Stimulated activated naive CD8-positive, alpha-beta T cell treated with anti-CD3 and anti-CD28 coated beads, Interleukin-15, amount 100 ng/mL, for 72 hours (primary cell): ENCODE measurements at regions not wholly inside any gene's neighbourhood (a gene's known extent, or its start where the extent isn't known, plus 50 kb on each side); places are given as distances from the start of the nearest gene placed in this dataset.

Experiments
- ATAC-seq: fragments of 150-1000 bp; cut with Tn5 transposase; 2 replicates; pipeline ENCODE4 v1.10.0; 2021; ENCODE audit warnings: mild to moderate bottlenecking, moderate library complexity
- DNase-seq, 2 donors: peaks; one replicate each; pipeline ENCODE4 v3.0.0; 2021 to 2022
- H3K27ac Mint-ChIP-seq, 2 donors: one replicate each; pipeline ENCODE4 v1.8.0; 2022; ENCODE audit warnings: mild to moderate bottlenecking in 2 of 2, mixed read lengths in 2 of 2, moderate library complexity in 2 of 2
- H3K27me3 Mint-ChIP-seq: one replicate; pipeline ENCODE4 v1.8.0; 2022; ENCODE audit warnings: mixed read lengths
- H3K4me1 Mint-ChIP-seq: one replicate; pipeline ENCODE4 v1.8.0; 2022; ENCODE audit warnings: mild to moderate bottlenecking, mixed read lengths
- H3K4me3 Mint-ChIP-seq, 2 donors: one replicate each; pipeline ENCODE4 v1.8.0; 2022; ENCODE audit warnings: mild to moderate bottlenecking in 2 of 2, mixed read lengths in 2 of 2, moderate library complexity in 1 of 2
- H3K9me3 Mint-ChIP-seq, 2 donors: one replicate each; pipeline ENCODE4 v1.8.0; 2022; ENCODE audit warnings: mixed read lengths in 2 of 2

DNA sequence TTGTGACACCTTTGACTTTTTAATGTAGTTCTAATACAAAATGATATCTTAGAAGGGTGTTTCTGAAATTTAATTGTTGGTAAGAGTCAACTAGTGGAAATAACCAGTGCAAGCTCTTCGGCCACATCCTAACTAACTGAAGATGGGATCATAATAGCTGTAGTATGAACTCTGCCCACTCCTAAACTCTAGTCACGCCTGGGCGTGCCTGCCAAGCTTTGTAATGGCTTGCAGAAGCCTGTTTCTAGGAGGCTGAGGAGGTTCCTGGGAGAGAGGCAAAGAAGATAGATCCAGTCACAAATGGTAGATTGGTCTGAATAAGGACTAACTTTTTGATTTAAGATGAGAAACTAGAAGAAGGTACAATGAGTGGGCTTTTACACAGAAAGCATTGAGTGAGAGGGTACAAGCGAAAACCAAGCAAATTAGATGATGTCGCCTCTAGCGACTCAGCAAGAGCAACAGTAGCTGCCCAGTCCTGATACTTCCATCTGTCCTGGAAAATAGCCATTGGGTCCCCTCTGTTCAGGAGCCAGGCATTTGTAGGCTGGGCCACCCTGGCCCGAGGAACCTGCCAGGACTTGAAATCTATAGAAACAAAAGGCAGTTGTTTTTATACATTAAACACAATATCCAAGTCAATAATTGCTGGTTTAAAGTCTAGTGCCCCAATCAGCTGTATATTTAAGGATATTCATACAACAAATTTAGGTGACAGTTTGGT, 148.8 kb downstream of the SLC38A4 start:
- ATAC-seq (no peak), DNase-seq (no peak)
- H3K4me3 Mint-ChIP-seq: no peak overlapping the region

DNA sequence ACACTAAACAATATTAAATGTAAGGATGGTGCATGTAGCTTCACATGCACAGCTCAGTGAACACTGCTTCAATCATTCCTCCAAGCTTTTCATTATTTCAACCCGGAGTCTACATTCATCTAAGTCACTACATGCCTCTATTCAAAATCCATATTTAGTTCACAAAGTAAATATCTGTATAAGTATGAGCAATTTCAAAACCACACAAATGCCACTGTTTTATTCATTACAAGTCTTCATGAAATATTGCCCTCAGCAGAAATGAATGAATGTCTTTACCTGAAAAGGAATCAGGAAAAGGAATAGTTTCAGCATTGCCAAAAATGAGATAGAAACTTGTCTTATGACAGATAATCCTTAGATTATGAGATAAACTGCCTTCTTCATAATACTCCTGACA, 149.4 kb downstream of the SLC38A4 start:
- no peak for DNase-seq
- ATAC-seq: no peak
- H3K27me3 Mint-ChIP-seq: no peaks in the 10 kb centered on the region
- no peak overlapping the region for H3K27ac Mint-ChIP-seq
- peaks cover 7% of the 10 kb centered on the region for H3K4me1 Mint-ChIP-seq
- no peaks in the 10 kb centered on the region for H3K9me3 Mint-ChIP-seq
- H3K4me3 Mint-ChIP-seq: no peak overlapping the region

More for the DNA sequence above, 148.8 kb downstream of the SLC38A4 start:
- Mint-ChIP-seq H3K4me1 (peaks cover 7% of the 10 kb centered on the region), H3K27me3 (no peaks in the 10 kb centered on the region), H3K27ac (peak overlapping the region; percentile 12 to 51), H3K9me3 (no peaks in the 10 kb centered on the region)

DNA sequence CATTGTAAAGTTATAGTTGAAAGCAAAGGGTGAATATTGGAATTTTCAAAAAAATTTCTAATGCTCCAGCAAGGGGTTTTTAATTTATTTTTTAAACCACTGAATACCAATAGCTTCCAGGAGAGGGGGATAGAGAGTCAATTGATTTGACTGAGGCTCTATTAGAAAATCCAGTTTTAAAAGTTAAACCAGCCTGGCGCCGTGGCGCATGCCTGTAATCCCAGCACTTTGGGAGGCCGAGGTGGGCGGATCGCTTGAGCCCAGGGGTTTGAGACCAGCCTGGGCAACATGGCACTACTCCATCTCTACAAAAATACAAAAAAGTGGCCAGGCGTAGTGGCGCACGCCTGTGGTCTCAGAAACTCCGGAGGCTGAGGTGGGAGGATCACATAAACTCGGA, 150.1 kb downstream of the SLC38A4 start:
- H3K4me1 Mint-ChIP-seq: peaks cover 7% of the 10 kb centered on the region
- no peak overlapping the region for H3K27ac Mint-ChIP-seq
- H3K9me3 Mint-ChIP-seq: no peaks in the 10 kb centered on the region
- no peak for ATAC-seq
- no peaks in the 10 kb centered on the region for H3K27me3 Mint-ChIP-seq
- no peak for DNase-seq
- no peak overlapping the region for H3K4me3 Mint-ChIP-seq

DNA sequence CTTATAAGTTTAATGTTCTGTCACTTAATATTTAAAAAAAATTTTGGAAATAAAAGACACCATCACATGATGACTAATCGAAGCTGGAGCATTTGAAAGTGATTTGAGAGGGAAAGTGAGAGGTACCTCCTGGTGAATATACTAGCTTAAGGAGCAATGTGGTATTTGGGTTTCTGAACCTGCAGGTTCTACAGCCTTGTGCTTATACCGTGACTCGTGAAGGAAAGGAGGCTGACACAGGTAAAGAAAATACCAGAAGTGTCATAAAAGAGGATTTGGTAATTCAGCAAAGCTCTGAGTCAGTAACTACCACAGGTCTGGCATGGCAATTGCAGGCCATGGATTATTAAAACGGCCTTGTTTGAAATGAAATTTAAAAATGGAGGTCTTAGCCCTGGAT, 151.0 kb downstream of the SLC38A4 start:
- H3K27ac Mint-ChIP-seq: no peak overlapping the region
- H3K4me3 Mint-ChIP-seq: no peak overlapping the region
- DNase-seq (no peak), ATAC-seq (peak; percentile 49)
- H3K27me3 Mint-ChIP-seq: no peaks in the 10 kb centered on the region
- H3K4me1 Mint-ChIP-seq: peaks cover 7% of the 10 kb centered on the region
- peaks cover 6 to 9% of the 10 kb centered on the region in 2 donors for H3K9me3 Mint-ChIP-seq

DNA sequence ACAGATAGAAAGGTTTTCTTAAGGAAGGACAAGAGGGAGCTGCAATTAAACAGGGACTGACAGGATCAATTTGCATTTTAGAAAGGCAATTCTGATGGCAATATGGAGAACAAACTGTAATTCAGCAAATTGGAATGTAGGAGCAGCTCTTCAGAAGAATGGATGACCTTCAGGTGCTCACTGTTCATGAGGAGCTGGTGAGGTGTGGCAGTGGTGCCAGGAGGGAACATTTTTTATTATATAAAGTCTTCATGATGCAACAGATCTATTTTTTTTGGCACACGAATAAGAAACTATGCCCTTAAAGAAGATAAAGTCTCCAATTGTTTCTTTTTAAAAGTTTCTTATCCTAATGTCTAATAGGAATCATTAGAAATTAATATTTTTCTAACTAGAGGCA, 151.7 kb downstream of the SLC38A4 start:
- no peak for DNase-seq
- Mint-ChIP-seq H3K27me3 (no peaks in the 10 kb centered on the region), H3K4me3 (no peak overlapping the region), H3K4me1 (peaks cover 7% of the 10 kb centered on the region), H3K27ac (no peak overlapping the region), H3K9me3 (peaks cover 6 to 15% of the 10 kb centered on the region in 2 donors)
- ATAC-seq: no peak

DNA sequence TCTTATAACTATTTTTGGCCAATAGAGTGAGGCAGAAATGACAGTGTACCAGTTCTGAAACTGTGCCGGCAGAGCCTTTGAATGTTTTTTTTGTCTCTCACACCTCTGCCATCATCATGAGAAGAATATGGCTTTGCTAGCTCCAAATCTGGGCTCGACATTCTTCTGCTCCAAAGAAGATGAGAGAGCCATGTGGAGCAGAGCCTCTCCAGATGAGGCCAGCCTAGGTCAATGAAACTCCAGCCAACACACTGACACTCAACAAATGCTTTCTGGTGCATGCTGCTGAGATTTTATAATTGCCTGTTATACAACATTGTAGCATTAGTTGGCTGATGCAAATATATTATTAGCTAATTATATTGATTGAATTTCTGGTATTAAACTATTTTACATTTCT, 154.7 kb downstream of the SLC38A4 start:
- H3K4me3 Mint-ChIP-seq: no peak overlapping the region
- H3K4me1 Mint-ChIP-seq: peaks cover 7% of the 10 kb centered on the region
- H3K27me3 Mint-ChIP-seq: no peaks in the 10 kb centered on the region
- no peak for ATAC-seq
- no peak for DNase-seq
- no peak overlapping the region for H3K27ac Mint-ChIP-seq
- H3K9me3 Mint-ChIP-seq: peaks cover 6 to 25% of the 10 kb centered on the region in 2 donors

DNA sequence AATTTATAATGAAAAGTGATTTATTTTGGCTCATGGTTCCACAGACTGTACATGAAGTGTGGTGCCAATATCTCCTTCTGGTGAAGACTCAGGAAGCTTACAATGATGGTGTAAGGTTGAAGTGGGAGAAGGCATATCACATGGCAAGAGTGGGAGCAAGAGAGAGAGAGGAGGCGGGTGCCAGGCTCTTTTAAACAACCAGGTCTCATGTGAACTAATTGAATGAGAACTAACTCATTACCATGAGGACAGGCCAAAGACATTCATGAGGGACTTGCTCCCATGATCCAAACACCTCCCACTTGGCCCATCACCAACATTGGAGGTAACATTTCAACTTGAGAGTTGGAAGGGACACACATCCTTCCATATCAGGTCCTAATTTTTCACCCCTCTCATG, 155.2 kb downstream of the SLC38A4 start:
- ATAC-seq (no peak), DNase-seq (no peak)
- Mint-ChIP-seq H3K4me3 (no peak overlapping the region), H3K4me1 (peaks cover 7% of the 10 kb centered on the region), H3K27me3 (no peaks in the 10 kb centered on the region), H3K27ac (peak overlapping the region in 1 of 2 donors; percentile 34), H3K9me3 (peaks cover 6 to 25% of the 10 kb centered on the region in 2 donors)

DNA sequence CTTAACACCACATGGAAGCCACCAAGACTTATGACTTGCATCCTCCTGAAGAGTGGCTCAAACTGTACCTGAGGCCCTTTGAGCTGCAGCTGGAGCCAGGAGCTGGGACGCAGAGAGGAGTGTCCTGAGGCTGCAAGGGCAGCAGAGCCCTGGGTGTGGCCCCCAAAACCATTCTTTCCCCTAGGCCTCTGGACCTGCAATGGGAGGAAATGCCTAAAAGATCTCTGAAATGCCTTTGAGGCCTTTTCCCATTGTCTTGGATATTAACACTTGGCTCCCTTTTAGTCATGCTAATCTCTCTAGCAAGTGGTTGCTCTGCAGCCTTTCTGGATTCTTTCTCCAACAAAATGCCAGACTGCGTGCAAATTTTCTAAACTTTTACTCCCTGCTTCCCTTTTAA, 156.1 kb downstream of the SLC38A4 start:
- Mint-ChIP-seq H3K27me3 (no peaks in the 10 kb centered on the region), H3K4me3 (no peak overlapping the region)

DNA sequence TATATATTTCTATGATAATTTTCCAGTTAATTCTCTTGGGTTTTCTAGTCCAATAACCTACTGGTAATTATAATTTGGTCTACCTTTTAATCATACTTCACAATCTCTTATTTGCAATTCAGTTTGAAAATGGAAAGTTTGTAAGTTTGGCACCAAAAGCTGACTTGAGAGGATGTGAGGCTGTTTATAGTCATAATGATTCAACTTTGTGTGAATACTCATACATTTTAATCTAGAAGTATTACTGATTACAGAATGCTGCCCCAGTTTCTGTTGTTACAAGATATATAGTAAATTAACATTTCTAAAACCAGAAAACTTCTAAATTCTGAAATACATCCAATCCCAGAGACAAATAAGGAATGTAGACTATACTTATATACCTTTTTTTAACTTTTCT, 158.2 kb downstream of the SLC38A4 start:
- no peaks in the 10 kb centered on the region for H3K27me3 Mint-ChIP-seq
- no peak for ATAC-seq

More for the DNA sequence above, 156.1 kb downstream of the SLC38A4 start:
- peak overlapping the region in 1 of 2 donors; percentile 65 for H3K27ac Mint-ChIP-seq
- H3K4me1 Mint-ChIP-seq: peaks cover 6% of the 10 kb centered on the region
- H3K9me3 Mint-ChIP-seq: peaks cover 6 to 25% of the 10 kb centered on the region in 2 donors
- DNase-seq (no peak), ATAC-seq (no peak)

DNA sequence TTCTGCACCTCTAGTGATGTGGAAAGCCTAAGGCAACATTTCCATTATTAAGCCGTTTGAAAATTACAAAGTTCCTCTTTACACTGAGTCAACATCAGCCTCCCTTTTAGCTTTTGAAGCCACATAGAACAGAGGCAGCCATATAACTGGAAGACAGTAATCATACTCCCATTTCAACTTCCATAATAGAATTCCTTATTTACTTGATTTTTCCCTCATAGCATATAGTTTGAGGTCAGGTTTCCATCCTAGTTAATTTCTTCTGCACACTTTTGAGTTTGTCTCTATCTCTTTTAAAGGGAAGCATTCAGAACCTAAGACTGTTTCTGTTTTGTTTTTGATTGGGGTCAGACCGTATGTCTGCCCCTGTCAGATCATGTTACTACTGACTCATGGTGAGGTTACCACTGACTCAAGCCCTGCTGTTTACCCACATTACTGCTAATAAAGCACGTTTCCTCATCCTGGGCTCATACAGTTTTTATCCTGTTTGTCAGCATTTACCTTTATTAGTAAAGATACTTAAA, 161.0 kb downstream of the SLC38A4 start:
- peak overlapping the region in 1 of 2 donors; percentile 35 for H3K27ac Mint-ChIP-seq
- H3K4me1 Mint-ChIP-seq: peaks cover 27% of the 10 kb centered on the region
- DNase-seq (peak in 1 of 2 donors; percentile 33), ATAC-seq (peak; percentile 94)
- H3K27me3 Mint-ChIP-seq: no peaks in the 10 kb centered on the region
- no peak overlapping the region for H3K4me3 Mint-ChIP-seq
- peaks cover under 1 to 17% of the 10 kb centered on the region in 2 donors for H3K9me3 Mint-ChIP-seq

More for the DNA sequence above, 158.2 kb downstream of the SLC38A4 start:
- peaks cover 7% of the 10 kb centered on the region for H3K4me1 Mint-ChIP-seq
- peaks cover 6 to 25% of the 10 kb centered on the region in 2 donors for H3K9me3 Mint-ChIP-seq
- no peak overlapping the region for H3K27ac Mint-ChIP-seq
- no peak for DNase-seq
- H3K4me3 Mint-ChIP-seq: no peak overlapping the region

DNA sequence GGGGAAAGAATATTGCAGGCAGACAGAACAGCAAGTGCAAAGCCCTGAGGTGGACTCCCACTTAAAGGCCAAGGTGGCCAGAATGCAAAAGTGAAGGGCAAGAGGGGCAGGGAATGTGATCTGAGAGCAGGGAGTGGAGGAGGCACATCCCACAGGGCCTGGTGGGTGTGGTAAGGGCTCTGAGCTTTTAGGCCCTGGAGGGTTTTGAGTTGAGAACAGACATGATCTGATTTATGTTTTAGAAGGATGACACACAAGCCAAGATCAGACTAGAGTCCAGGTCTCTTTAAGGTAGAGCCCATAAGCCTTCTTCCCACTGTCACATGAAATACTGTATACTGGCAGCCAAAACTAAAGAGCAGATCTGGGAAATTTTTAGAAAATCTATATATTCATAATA, 162.5 kb downstream of the SLC38A4 start:
- Mint-ChIP-seq H3K27ac (no peak overlapping the region), H3K9me3 (peaks cover 0 to 2% of the 10 kb centered on the region in 2 donors), H3K27me3 (no peaks in the 10 kb centered on the region), H3K4me3 (no peak overlapping the region), H3K4me1 (peaks cover 38% of the 10 kb centered on the region)
- ATAC-seq: no peak
- no peak for DNase-seq

DNA sequence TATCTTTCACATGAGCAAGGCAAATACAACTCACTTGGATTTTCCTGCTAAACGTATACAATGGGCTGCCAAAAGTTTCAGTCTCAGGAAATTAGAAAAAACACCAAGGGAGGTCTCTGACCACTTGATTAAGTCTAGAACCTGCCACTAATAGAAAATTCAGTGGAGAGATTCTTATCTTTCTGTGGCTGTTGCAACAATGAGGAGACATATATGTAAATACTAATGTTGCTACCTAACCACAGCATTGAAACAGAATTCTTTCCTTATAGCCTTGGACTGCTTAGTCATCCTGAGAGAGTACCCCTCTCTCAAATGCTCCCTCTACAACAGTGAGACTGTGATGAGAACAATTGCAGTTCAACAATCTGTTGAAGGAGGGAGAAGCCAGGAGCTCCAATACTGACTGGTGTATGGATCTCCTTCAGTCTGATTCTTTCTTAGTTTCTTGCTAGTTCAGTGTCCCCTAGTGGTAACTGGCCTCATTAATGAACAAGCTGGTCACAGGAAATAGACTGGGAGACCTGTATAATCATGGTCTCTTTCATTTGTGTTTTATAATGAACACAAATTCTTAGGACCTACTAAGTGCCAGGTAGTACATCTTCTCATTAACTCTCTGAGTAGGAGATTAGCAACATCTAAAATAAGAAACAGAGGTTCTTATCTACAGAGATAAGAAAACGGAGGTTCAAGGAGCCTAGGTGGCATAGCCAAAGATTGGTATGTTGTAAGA, 164.5 kb downstream of the SLC38A4 start:
- H3K27me3 Mint-ChIP-seq: no peaks in the 10 kb centered on the region
- peak overlapping the region in 1 of 2 donors; percentile 80 for H3K27ac Mint-ChIP-seq
- peak in 1 of 2 donors; percentile 8 for DNase-seq

DNA sequence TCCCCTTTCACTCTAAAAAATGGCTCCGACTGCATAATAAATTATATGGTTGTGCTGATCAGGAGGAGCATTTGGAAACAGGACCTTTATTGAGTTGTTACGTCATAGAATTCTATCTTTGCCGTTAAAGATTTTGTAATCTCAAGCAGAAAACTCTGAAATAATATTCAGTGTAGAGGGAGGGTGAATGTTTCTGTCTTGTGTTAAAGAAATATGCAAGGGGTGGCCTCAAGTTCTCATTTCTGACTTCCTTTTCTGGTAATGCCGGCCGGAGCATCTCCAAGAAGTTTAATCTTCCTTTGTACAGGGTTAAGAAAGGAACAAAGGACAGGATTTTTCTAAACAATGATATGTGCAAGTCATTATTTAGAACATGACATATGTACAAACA, 165.1 kb downstream of the SLC38A4 start:
- Mint-ChIP-seq H3K9me3 (no peaks in the 10 kb centered on the region), H3K27me3 (no peaks in the 10 kb centered on the region), H3K4me1 (peaks cover 38% of the 10 kb centered on the region), H3K27ac (peak overlapping the region in 1 of 2 donors; percentile 49), H3K4me3 (peak overlapping the region in 1 of 2 donors; percentile 62)
- ATAC-seq (no peak), DNase-seq (no peak)

More for the DNA sequence above, 164.5 kb downstream of the SLC38A4 start:
- H3K9me3 Mint-ChIP-seq: no peaks in the 10 kb centered on the region
- no peak overlapping the region for H3K4me3 Mint-ChIP-seq
- peak; percentile 81 for ATAC-seq
- peaks cover 38% of the 10 kb centered on the region for H3K4me1 Mint-ChIP-seq

DNA sequence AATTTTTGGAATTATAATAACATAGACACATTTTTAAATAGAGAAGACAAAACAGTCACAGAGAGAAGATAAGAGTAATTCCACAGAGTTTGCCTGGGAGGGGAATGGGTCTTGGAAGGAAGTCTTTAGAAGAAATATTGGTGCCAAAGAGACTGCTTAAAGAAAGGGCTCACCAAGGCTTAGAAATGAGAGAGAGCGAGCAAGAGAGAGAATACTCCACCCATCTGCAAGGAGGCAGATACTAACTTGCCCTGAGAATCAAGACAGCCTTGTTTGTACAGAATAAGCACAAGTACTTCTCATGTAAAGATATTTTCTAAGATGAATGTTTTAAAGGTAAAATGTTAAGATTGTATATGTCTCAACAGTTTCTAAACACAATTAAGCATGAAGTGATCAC, 165.5 kb downstream of the SLC38A4 start:
- DNase-seq: no peak
- Mint-ChIP-seq H3K4me1 (peaks cover 38% of the 10 kb centered on the region), H3K27me3 (no peaks in the 10 kb centered on the region), H3K4me3 (peak overlapping the region in 1 of 2 donors; percentile 67), H3K27ac (peak overlapping the region in 1 of 2 donors; percentile 86), H3K9me3 (no peaks in the 10 kb centered on the region)
- no peak for ATAC-seq

DNA sequence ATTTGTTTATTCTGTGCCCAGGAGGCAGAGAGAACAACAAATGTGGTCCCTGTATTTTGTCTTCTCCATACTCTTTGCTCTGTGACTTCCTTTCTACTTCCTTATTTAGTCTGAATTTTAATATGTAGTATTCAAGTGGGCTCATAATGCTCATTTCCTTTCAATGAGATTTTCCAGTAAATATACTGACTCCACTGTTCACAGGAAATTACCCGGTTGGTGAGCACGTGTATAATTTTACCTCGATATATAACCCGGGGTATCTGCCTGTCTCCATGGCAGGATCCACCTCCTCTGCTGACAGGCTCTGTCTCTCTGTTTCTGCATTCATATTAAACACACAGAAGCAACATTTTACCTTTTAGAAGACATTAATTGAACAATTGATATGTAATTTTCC, 166.0 kb downstream of the SLC38A4 start:
- Mint-ChIP-seq H3K4me1 (peaks cover 33% of the 10 kb centered on the region), H3K9me3 (no peaks in the 10 kb centered on the region), H3K4me3 (peak overlapping the region; percentile 56 to 67), H3K27ac (peak overlapping the region; percentile 84 to 86), H3K27me3 (no peaks in the 10 kb centered on the region)
- ATAC-seq (no peak), DNase-seq (no peak)
